Natural killer cell (primary cell): ENCODE measurements at regions not wholly inside any gene's neighbourhood (a gene's known extent, or its start where the extent isn't known, plus 50 kb on each side); places are given as distances from the start of the nearest gene placed in this dataset.

Experiments
- ATAC-seq, 3 donors: fragments of 150-1000 bp in 2 of 3; fragments of 200-7000 bp in 1 of 3; cut with Tn5 transposase; 1 replicate in 1 of 3; 2 replicates in 2 of 3; pipeline ENCODE4 v1.10.0; 2021; ENCODE audit warnings: mild to moderate bottlenecking in 2 of 3, moderate library complexity in 2 of 3
- DNase-seq, 2 donors: peaks; one replicate each; pipeline versions ENCODE4 v3.0.0 to v3.0.0-alpha.2; 2013 to 2021; ENCODE audit warnings: mixed read lengths in 1 of 2
- H3K27ac ChIP-seq: one replicate; pipeline ENCODE4 v1.5.1; 2013; ENCODE audit warnings: mild to moderate bottlenecking, low read length
- H3K27me3 ChIP-seq: one replicate; pipeline ENCODE4 v1.6.1; 2013; ENCODE audit warnings: low read length; ENCODE audit not compliant: control insufficient read depth, insufficient read depth
- H3K36me3 ChIP-seq: one replicate; pipeline ENCODE4 v1.6.1; 2013; ENCODE audit warnings: low read length; ENCODE audit not compliant: control insufficient read depth, insufficient read depth
- H3K4me1 ChIP-seq: one replicate; pipeline ENCODE4 v1.6.1; 2013; ENCODE audit warnings: low read length; ENCODE audit not compliant: control insufficient read depth, insufficient read depth
- H3K4me3 ChIP-seq: one replicate; pipeline ENCODE4 v1.5.1; 2013; ENCODE audit warnings: low read length
- H3K9me3 ChIP-seq: one replicate; pipeline ENCODE4 v1.6.1; 2013; ENCODE audit warnings: low read length; ENCODE audit not compliant: control insufficient read depth, insufficient read depth
- H3K27ac Mint-ChIP-seq, 2 donors: one replicate each; pipeline ENCODE4 v1.8.0; 2022; ENCODE audit warnings: mild to moderate bottlenecking in 2 of 2, mixed read lengths in 2 of 2, moderate library complexity in 1 of 2
- H3K27me3 Mint-ChIP-seq, 2 donors: one replicate each; pipeline ENCODE4 v1.8.0; 2022; ENCODE audit warnings: low read depth in 2 of 2, mixed read lengths in 2 of 2
- H3K36me3 Mint-ChIP-seq: one replicate; pipeline ENCODE4 v1.8.0; 2022; ENCODE audit warnings: mixed read lengths
- H3K4me1 Mint-ChIP-seq, 2 donors: one replicate each; pipeline ENCODE4 v1.8.0; 2022; ENCODE audit warnings: mixed read lengths in 2 of 2
- H3K4me3 Mint-ChIP-seq: one replicate; pipeline ENCODE4 v1.8.0; 2022; ENCODE audit warnings: mild to moderate bottlenecking, moderate library complexity, mixed read lengths
- H3K9me3 Mint-ChIP-seq, 2 donors: one replicate each; pipeline ENCODE4 v1.8.0; 2022; ENCODE audit warnings: mixed read lengths in 2 of 2
- WGBS: methylation state at CpG from one replicate; pipeline ENCODE4 v1.1.7; 2013; ENCODE audit warnings: missing lambda C conversion rate; ENCODE audit not compliant: insufficient coverage; 5-methylcytosine and 5-hydroxymethylcytosine counted together
- intact Hi-C: fragments of 100-400 bp; cut with micrococcal nuclease; formaldehyde crosslinking; loops from one replicate; pipeline ENCODE4 v1.14.2; 2022
- TF ChIP-seq, protein P1 (sequence below): fragments of 200-600 bp; IDR thresholded peaks from one replicate; pipeline ENCODE4 v1.8.0; 2022; ENCODE audit warnings: antibody characterized with exemption

DNA sequence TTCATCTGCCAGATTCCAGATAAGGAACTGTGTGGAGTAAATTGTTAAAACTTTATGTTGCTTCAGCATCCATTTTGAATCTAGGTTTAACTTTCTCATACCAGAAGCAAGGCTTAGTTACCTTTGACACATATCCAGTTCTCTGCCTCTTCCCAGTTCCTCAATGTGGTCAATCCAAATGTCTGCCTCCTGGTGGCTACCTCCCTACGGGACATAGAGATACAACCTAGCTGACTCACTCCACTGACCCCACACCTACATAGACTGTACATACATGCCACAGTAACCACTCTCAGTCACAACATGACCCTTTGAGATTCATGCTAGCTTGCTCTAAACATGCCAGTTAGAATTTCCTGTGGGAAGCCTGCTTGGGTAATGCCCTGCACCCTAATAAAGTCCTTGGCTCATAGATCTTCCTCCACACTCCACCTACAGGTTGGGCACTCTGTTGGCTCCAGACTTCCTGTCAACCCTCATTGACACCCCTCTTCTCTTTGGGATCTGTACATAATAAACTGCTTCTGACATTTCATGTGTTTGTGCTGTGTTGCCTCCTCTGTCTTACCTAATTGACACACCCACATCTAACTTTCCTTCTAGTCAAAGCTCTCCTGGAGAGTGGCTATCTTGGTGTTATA is 278.1 kb downstream of the HTR7 start:
- 50% methylated on average over 1 of the region's 1 CpG for WGBS
- Histone ChIP-seq H3K4me1 (no peaks in the 10 kb centered on the region), H3K27ac (no peak overlapping the region), H3K36me3 (no peaks in the 10 kb centered on the region), H3K9me3 (no peaks in the 10 kb centered on the region), H3K27me3 (no peaks in the 10 kb centered on the region), H3K4me3 (no peak overlapping the region)
- no peaks in the 10 kb centered on the region for H3K4me1 Mint-ChIP-seq
- no peak for DNase-seq
- H3K27ac Mint-ChIP-seq, result no peak overlapping the region
- H3K4me3 Mint-ChIP-seq, result no peak overlapping the region
- intact Hi-C loops, result no loop called here
- H3K36me3 Mint-ChIP-seq, result no peaks in the 10 kb centered on the region
- H3K9me3 Mint-ChIP-seq, result peaks cover 0 to 8% of the 10 kb centered on the region in 2 donors
- no peaks in the 10 kb centered on the region for H3K27me3 Mint-ChIP-seq
- ATAC-seq, result no peak
- TF ChIP-seq, protein P1, sequence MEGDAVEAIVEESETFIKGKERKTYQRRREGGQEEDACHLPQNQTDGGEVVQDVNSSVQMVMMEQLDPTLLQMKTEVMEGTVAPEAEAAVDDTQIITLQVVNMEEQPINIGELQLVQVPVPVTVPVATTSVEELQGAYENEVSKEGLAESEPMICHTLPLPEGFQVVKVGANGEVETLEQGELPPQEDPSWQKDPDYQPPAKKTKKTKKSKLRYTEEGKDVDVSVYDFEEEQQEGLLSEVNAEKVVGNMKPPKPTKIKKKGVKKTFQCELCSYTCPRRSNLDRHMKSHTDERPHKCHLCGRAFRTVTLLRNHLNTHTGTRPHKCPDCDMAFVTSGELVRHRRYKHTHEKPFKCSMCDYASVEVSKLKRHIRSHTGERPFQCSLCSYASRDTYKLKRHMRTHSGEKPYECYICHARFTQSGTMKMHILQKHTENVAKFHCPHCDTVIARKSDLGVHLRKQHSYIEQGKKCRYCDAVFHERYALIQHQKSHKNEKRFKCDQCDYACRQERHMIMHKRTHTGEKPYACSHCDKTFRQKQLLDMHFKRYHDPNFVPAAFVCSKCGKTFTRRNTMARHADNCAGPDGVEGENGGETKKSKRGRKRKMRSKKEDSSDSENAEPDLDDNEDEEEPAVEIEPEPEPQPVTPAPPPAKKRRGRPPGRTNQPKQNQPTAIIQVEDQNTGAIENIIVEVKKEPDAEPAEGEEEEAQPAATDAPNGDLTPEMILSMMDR, result no peak

DNA sequence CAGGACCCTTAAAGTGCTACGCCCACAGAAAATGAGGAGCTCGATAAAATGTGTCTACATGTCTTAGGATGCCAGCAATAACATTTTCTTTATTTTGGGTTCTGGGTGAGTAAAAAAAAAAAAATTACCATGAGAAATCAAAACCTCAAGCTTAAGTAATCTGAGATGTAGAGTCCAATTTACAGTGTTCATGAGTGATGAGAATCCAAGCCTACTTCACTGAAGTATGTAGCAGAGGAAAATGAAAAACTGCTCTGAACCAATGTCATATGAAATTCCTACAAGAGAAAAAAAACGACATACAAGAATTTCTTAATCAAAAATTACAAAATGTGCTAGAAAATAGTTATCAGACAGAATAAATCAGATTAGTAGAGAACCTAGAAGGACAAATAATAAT is 274.4 kb downstream of the HTR7 start:
- no peak overlapping the region for H3K4me3 ChIP-seq
- no peaks in the 10 kb centered on the region for H3K36me3 ChIP-seq
- no peak overlapping the region for H3K27ac ChIP-seq
- Mint-ChIP-seq H3K27ac (no peak overlapping the region), H3K9me3 (peaks cover 2 to 11% of the 10 kb centered on the region in 2 donors), H3K36me3 (no peaks in the 10 kb centered on the region), H3K4me1 (no peaks in the 10 kb centered on the region), H3K4me3 (no peak overlapping the region), H3K27me3 (no peaks in the 10 kb centered on the region)
- DNase-seq (no peak), ATAC-seq (no peak)
- intact Hi-C loops, result no loop called here
- no peaks in the 10 kb centered on the region for H3K27me3 ChIP-seq
- no peaks in the 10 kb centered on the region for H3K4me1 ChIP-seq
- WGBS, result 95% methylated on average over 2 of the region's 3 CpGs
- TF ChIP-seq, protein P1, result no peak
- no peaks in the 10 kb centered on the region for H3K9me3 ChIP-seq

DNA sequence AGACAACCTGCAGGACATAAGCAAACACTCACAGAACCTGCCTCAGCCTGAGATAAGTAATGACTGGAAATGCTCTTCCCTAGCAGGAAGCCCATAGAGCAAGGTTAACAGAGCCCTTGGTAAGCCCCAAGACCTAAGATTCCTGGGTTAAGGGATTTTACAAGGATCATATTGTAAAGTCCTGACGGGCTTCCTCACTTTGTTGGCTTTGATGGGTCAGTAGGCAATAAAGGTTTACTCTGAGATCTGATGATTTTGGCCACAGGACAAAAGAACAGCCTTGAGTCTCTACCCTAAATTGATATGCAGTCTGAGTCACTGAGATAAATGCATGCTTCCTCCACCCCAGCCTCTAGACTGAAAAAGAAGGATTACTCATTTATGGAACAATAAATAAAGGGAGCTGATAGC is 270.8 kb downstream of the HTR7 start:
- Histone ChIP-seq H3K27me3 (no peaks in the 10 kb centered on the region), H3K36me3 (no peaks in the 10 kb centered on the region), H3K9me3 (no peaks in the 10 kb centered on the region), H3K27ac (no peak overlapping the region), H3K4me1 (no peaks in the 10 kb centered on the region), H3K4me3 (no peak overlapping the region)
- H3K4me3 Mint-ChIP-seq, result no peak overlapping the region
- no peaks in the 10 kb centered on the region for H3K27me3 Mint-ChIP-seq
- DNase-seq (no peak), ATAC-seq (no peak)
- TF ChIP-seq, protein P1, result no peak
- WGBS, result 87% methylated on average over 1 of the region's 1 CpG
- intact Hi-C loops, result no loop called here
- H3K9me3 Mint-ChIP-seq, result peaks cover 5 to 7% of the 10 kb centered on the region in 2 donors
- no peaks in the 10 kb centered on the region for H3K36me3 Mint-ChIP-seq
- H3K4me1 Mint-ChIP-seq, result no peaks in the 10 kb centered on the region
- no peak overlapping the region for H3K27ac Mint-ChIP-seq

DNA sequence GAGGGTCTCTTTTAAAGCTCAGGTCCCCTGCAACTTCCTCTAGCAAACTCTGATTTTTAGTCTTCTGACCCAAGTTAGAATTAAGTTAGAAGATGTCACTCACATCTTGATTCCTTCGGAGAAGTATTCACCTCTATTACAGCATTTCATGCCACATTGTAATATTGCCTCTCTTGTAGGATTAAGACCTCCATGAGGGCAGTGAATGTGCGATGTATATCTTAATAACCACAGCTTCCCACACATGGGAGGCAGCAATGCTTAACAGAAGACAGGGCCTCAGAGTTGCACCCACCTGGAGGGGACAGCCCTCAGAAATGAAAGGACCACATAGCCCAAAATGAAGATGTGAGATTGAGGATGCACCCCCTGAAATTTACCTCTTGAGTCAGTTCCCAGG is 270.3 kb downstream of the HTR7 start:
- no peak overlapping the region for H3K27ac ChIP-seq
- intact Hi-C loops, result no loop called here

More for the DNA sequence above, 270.3 kb downstream of the HTR7 start:
- Mint-ChIP-seq H3K9me3 (peaks cover 5 to 7% of the 10 kb centered on the region in 2 donors), H3K27ac (no peak overlapping the region), H3K4me3 (no peak overlapping the region), H3K36me3 (no peaks in the 10 kb centered on the region), H3K27me3 (no peaks in the 10 kb centered on the region), H3K4me1 (no peaks in the 10 kb centered on the region)
- Histone ChIP-seq H3K9me3 (no peaks in the 10 kb centered on the region), H3K27me3 (no peaks in the 10 kb centered on the region), H3K4me1 (no peaks in the 10 kb centered on the region), H3K36me3 (no peaks in the 10 kb centered on the region), H3K4me3 (no peak overlapping the region)
- TF ChIP-seq, protein P1, result no peak
- ATAC-seq (no peak), DNase-seq (no peak)
- WGBS, result 50% methylated on average over 1 of the region's 2 CpGs
